Peyer's patch (tissue), 4 donors: ENCODE measurements at regions not wholly inside any gene's neighbourhood (a gene's known extent, or its start where the extent isn't known, plus 50 kb on each side); places are given as distances from the start of the nearest gene placed in this dataset.

Experiments
- DNase-seq, 3 donors: peaks; one replicate each; pipeline ENCODE4 v3.0.0-alpha.2; 2017 to 2019
- H3K27ac ChIP-seq, 4 donors: fragments of 200-600 bp; sonication (generic); one replicate each; pipeline ENCODE4 v1.5.1; 2016 to 2019
- H3K27me3 ChIP-seq, 2 donors: fragments of 200-600 bp; sonication (generic); one replicate each; pipeline ENCODE4 v1.5.1; 2019
- H3K36me3 ChIP-seq, 3 donors: fragments of 200-600 bp; sonication (generic); one replicate each; pipeline ENCODE4 v1.5.1; 2016 to 2019
- H3K4me1 ChIP-seq, 4 donors: fragments of 200-600 bp; sonication (generic); one replicate each; pipeline ENCODE4 v1.5.1; 2016 to 2019
- H3K4me3 ChIP-seq, 4 donors: fragments of 200-600 bp; sonication (generic); 1 replicate in 3 of 4; 2 replicates in 1 of 4; pipeline ENCODE4 v1.5.1; 2016 to 2019; ENCODE audit warnings: mild to moderate bottlenecking in 1 of 4
- H3K9me3 ChIP-seq, 4 donors: fragments of 200-600 bp; sonication (generic); one replicate each; pipeline ENCODE4 v1.5.1; 2016 to 2019; ENCODE audit warnings: mild to moderate bottlenecking in 1 of 4
- POLR2A ChIP-seq, 2 donors: fragments of 450-650 bp; IDR thresholded peaks; one replicate each; pipeline ENCODE4 v1.5.1; 2017; ENCODE audit warnings: antibody characterized with exemption in 2 of 2, mild to moderate bottlenecking in 2 of 2, moderate library complexity in 2 of 2
- TF ChIP-seq, protein P1 (sequence below), 6 experiments: fragments of 450-650 bp in 4 of 6; fragments of 200-600 bp in 2 of 6; sonication (generic) in 1 of 6; IDR thresholded peaks; one replicate each; pipeline ENCODE4 v1.5.1; 2017 to 2019; ENCODE audit warnings: antibody characterized with exemption in 6 of 6, mild to moderate bottlenecking in 3 of 6, moderate library complexity in 1 of 6

DNA sequence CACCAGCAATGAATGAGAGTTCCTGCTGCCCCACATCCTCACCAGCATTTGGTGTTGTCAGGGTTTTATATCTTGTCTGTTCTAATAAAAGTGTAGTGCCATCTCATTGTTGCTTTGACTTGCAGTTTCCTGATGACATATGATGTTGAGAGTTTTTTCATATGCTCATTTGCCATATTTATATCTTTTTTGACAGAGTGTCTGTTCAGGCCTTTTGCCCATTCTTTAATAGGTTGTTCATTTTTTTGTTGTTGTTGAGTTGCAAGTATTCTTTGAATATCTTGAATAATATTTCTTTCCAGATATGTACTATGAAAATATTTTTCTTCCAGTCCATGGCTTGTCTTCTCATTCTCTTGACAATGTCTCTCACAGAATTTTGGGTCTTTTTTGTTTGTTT lies 111.7 kb upstream of the KCNJ15 start:
- no peaks in the 10 kb centered on the region for H3K27me3 ChIP-seq
- H3K9me3 ChIP-seq, result no peaks in the 10 kb centered on the region
- TF ChIP-seq, protein P1, sequence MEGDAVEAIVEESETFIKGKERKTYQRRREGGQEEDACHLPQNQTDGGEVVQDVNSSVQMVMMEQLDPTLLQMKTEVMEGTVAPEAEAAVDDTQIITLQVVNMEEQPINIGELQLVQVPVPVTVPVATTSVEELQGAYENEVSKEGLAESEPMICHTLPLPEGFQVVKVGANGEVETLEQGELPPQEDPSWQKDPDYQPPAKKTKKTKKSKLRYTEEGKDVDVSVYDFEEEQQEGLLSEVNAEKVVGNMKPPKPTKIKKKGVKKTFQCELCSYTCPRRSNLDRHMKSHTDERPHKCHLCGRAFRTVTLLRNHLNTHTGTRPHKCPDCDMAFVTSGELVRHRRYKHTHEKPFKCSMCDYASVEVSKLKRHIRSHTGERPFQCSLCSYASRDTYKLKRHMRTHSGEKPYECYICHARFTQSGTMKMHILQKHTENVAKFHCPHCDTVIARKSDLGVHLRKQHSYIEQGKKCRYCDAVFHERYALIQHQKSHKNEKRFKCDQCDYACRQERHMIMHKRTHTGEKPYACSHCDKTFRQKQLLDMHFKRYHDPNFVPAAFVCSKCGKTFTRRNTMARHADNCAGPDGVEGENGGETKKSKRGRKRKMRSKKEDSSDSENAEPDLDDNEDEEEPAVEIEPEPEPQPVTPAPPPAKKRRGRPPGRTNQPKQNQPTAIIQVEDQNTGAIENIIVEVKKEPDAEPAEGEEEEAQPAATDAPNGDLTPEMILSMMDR (IDR thresholded peaks at IDR 0.05), result no peak
- no peak for TF ChIP-seq POLR2A (IDR thresholded peaks at IDR 0.05)
- DNase-seq, result no peak
- H3K27ac ChIP-seq, result no peak overlapping the region
- H3K36me3 ChIP-seq, result no peaks in the 10 kb centered on the region
- H3K4me1 ChIP-seq, result no peaks in the 10 kb centered on the region
- no peak overlapping the region for H3K4me3 ChIP-seq

DNA sequence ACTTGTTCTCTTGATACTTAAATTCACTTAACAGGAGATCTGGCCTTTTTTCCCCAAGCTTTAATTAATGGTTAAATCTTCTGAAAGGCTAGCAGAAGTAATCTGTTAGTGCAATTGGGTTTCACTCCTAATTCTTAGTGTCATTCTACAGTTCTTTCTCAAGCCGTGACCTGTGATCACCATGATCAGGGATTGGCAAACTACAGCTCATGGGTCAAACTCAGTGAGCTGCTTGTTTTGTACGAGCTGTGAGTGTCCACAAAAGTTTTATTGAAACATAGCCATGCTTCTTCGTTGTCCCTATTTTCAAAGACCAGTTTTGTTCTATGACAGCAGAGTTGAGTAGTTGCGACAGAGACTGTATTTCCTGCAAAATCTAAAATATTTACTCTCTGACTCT lies 109.4 kb upstream of the KCNJ15 start:
- Histone ChIP-seq H3K4me3 (no peak overlapping the region), H3K4me1 (no peaks in the 10 kb centered on the region), H3K9me3 (no peaks in the 10 kb centered on the region), H3K27me3 (no peaks in the 10 kb centered on the region), H3K27ac (no peak overlapping the region), H3K36me3 (no peaks in the 10 kb centered on the region)
- no peak for DNase-seq
- TF ChIP-seq, protein P1 (IDR thresholded peaks at IDR 0.05), result no peak
- TF ChIP-seq POLR2A (IDR thresholded peaks at IDR 0.05), result no peak

- no peaks in the 10 kb centered on the region for H3K36me3 ChIP-seq
- H3K4me1 ChIP-seq, result no peaks in the 10 kb centered on the region
- H3K27ac ChIP-seq, result no peak overlapping the region
- TF ChIP-seq POLR2A (IDR thresholded peaks at IDR 0.05), result no peak
- TF ChIP-seq, protein P1 (IDR thresholded peaks at IDR 0.05), result no peak
- H3K9me3 ChIP-seq, result no peaks in the 10 kb centered on the region
- no peaks in the 10 kb centered on the region for H3K27me3 ChIP-seq
- no peak overlapping the region for H3K4me3 ChIP-seq
- no peak for DNase-seq
These were observed 108.7 kb upstream of the KCNJ15 start for GRCh38 chr21:38148046-38148445.

GRCh38 chr21:38151021-38151645 lies 105.7 kb upstream of the KCNJ15 start:
- DNase-seq, result no peak
- H3K4me1 ChIP-seq, result no peaks in the 10 kb centered on the region
- no peak overlapping the region for H3K4me3 ChIP-seq
- no peak overlapping the region for H3K27ac ChIP-seq
- H3K36me3 ChIP-seq, result no peaks in the 10 kb centered on the region
- H3K9me3 ChIP-seq, result no peaks in the 10 kb centered on the region
- H3K27me3 ChIP-seq, result no peaks in the 10 kb centered on the region
- no peak for TF ChIP-seq POLR2A (IDR thresholded peaks at IDR 0.05)
- TF ChIP-seq, protein P1 (IDR thresholded peaks at IDR 0.05), result no peak

GRCh38 chr21:38156200-38156599 lies 100.6 kb upstream of the KCNJ15 start:
- Histone ChIP-seq H3K4me3 (no peak overlapping the region), H3K4me1 (no peaks in the 10 kb centered on the region), H3K27ac (no peak overlapping the region), H3K27me3 (no peaks in the 10 kb centered on the region), H3K36me3 (no peaks in the 10 kb centered on the region), H3K9me3 (no peaks in the 10 kb centered on the region)
- no peak for TF ChIP-seq POLR2A (IDR thresholded peaks at IDR 0.05)
- TF ChIP-seq, protein P1 (IDR thresholded peaks at IDR 0.05), result no peak
- DNase-seq, result no peak

GRCh38 chr21:38159355-38159754 lies 97.4 kb upstream of the KCNJ15 start:
- Histone ChIP-seq H3K36me3 (no peaks in the 10 kb centered on the region), H3K4me3 (no peak overlapping the region), H3K27me3 (no peaks in the 10 kb centered on the region), H3K27ac (no peak overlapping the region), H3K9me3 (no peaks in the 10 kb centered on the region), H3K4me1 (no peaks in the 10 kb centered on the region)
- TF ChIP-seq, protein P1 (IDR thresholded peaks at IDR 0.05), result peak; percentile 26 to 63 (median 54)
- TF ChIP-seq POLR2A (IDR thresholded peaks at IDR 0.05), result no peak
- peak in 2 of 3 donors; percentile 30 to 68 for DNase-seq
